Fibroblast of the conjunctiva (primary cell): ENCODE measurements at regions not wholly inside any gene's neighbourhood (a gene's known extent, or its start where the extent isn't known, plus 50 kb on each side); places are given as distances from the start of the nearest gene placed in this dataset.

Source experiments
- DNase-seq: peaks from one replicate; pipeline ENCODE4 v3.0.0-alpha.2; 2010; ENCODE audit warnings: low read depth

GRCh38 chr16:14334366-14335080 lies 263.4 kb downstream of the MRTFB start:
- peak; percentile 27 for DNase-seq

DNA sequence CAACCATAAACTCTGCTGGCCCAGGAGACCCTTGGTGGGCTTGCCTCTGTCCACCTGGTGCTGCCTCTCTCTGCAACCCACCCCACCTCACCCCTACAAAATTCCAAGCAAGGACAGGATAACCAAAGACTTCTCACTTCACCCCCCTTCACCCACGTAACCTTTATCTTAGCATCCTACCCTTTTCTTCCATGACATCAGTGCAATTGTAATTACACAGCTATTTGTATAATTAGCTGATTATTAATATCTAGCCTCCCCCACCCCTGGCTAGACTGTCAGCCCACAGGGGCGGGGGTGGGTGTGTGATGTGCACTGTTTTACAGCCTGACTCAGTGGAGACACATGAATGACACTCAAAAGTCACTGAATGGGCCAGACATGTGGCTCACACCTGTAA lies 262.2 kb downstream of the MRTFB start:
- DNase-seq, result no peak

GRCh38 chr16:14331020-14331419 lies 259.9 kb downstream of the MRTFB start:
- no peak for DNase-seq

- no peak for DNase-seq
These were observed 258.7 kb downstream of the MRTFB start for GRCh38 chr16:14329727-14330350.

GRCh38 chr16:14325502-14326401 lies 254.6 kb downstream of the MRTFB start:
- peak; percentile 35 for DNase-seq

DNA sequence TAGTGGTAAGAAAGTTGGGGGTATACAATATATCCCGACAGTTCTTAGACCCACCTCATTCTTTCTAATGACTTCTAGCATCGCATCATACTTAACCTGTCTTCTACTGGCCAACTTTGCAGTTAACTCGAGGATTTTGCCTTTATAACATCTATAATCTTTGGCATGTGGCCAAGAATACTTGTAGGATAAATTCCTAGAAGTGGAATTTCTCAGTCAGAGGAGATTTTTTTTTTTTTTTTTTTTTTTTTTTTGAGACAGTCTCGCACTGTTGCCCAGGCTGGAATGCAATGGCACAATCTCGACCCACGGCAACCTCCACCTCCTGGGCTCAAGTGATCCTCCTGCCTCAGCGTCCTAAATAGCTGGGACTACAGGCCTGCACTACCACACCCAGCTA lies 253.5 kb downstream of the MRTFB start:
- DNase-seq, result no peak

DNA sequence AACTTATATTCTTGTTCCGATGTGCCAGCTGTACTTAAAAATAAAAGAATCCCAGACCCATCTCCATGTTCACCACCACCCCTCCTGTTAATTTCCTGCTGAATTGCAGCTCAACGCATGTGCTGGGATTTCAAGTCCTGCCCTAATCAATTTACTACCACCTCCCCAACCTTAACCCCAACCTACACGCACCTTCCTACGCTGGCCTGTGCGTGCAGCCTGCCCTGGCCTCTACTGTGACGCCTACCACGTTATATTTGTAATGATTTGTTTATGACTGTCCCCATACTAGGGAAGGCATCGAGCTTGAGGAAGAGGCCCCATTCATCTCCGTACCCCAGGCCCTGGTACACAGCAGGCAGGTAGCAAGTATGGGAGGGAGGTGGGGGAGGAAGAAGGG lies 251.1 kb downstream of the MRTFB start:
- no peak for DNase-seq

GRCh38 chr16:14321542-14321941 lies 250.4 kb downstream of the MRTFB start:
- no peak for DNase-seq

DNA sequence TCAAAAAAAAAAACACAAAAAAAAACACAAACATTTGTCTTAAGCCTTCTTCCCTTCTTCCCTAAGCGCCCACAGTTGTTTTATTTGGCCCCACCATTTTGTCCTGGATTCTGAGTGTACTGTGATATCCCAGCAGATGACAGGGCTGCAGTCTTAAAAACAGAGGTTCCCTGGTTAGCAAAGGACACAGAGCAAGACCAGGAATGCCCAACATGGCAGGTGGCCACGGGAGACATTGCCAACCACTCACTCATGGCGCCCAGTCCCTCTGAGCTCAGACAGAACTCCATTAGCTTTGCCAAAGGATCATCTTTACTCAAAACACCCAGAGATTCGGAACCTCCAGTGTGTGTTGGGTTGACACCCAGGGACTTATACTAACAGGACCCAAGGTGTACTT lies 249.3 kb downstream of the MRTFB start:
- no peak for DNase-seq
